GM12892 (cell line): ENCODE measurements at regions not wholly inside any gene's neighbourhood (a gene's known extent, or its start where the extent isn't known, plus 50 kb on each side); places are given as distances from the start of the nearest gene placed in this dataset.
A peak's percentile ranks its signal among the peaks of the same experiment; 100 is the strongest.

Source experiments
- DNase-seq: peaks from one replicate; pipeline ENCODE4 v3.0.0; 2011; ENCODE audit not compliant: insufficient read length
- FAIRE-seq: peaks from 2 replicates; lab custom pipeline; 2011; peaks lifted over from hg19 to GRCh38; lab: Jason Lieb, UNC
- POLR2A ChIP-seq: IDR thresholded peaks from 2 replicates; pipeline ENCODE4 v1.6.1; 2011; ENCODE audit warnings: low read depth, low read length, control low read depth
- POLR2AphosphoS5 ChIP-seq: IDR thresholded peaks from 2 replicates; pipeline ENCODE4 v1.6.1; 2011; ENCODE audit warnings: low read depth, low read length, control low read depth
- TAF1 ChIP-seq: IDR thresholded peaks from 2 replicates; pipeline ENCODE4 v1.6.1; 2011; ENCODE audit warnings: low read depth, mild to moderate bottlenecking, control low read depth, low read length, borderline replicate concordance

DNA sequence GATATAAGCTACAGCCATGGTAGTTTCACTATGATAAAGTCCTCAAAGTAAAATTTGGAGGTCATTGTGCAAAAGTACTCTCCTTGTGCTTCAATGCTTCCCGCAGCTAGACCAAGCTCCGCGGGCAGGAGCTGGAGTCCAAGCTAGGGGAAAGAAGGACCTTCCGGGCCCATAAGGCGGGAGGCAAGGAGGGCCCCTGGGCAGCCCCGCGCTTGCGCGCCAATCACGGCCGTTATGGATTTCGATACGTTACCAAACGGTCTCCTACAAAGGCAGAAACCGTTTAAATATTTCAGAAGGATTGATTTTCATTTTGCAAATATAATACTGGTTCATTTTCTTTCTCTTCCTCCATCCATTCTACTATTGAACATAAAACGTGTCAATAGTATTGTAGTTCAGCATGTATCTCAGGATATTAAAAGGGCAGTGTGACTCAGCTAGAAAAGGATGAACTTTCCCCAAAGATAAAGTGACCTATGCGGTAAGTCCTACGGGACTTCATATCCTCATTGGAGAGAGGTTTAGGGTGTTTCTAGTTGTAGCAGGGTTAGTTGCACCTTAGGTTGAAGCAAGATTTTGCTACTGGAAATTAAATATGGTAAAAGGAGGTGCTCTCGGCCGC lies 128.0 kb downstream of the KIF20B start:
- DNase-seq (no peak), FAIRE-seq (no peak)
- TF ChIP-seq TAF1: no peak
- TF ChIP-seq POLR2A: no peak
- no peak for TF ChIP-seq POLR2AphosphoS5

DNA sequence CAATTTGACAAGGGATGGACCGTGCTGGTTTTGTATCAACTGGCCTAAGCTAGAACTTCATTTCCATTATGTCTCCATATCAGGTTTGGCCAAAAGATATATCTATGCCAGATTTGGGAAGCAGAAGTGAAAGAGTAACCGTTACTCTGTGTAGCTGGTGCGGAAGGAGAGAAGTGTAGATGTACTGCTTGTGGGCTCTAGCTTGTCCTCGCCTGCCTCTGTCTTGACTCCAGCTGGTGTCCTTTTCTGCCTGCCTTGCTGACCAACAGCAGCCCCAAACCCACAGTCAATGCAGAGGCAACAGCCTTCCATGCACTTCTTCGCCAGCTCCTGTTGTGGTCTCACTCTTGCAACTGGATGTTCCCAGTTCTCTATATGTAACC lies 128.5 kb downstream of the KIF20B start:
- no peak for DNase-seq
- no peak for TF ChIP-seq TAF1
- no peak for TF ChIP-seq POLR2AphosphoS5
- no peak for TF ChIP-seq POLR2A
- FAIRE-seq: no peak

DNA sequence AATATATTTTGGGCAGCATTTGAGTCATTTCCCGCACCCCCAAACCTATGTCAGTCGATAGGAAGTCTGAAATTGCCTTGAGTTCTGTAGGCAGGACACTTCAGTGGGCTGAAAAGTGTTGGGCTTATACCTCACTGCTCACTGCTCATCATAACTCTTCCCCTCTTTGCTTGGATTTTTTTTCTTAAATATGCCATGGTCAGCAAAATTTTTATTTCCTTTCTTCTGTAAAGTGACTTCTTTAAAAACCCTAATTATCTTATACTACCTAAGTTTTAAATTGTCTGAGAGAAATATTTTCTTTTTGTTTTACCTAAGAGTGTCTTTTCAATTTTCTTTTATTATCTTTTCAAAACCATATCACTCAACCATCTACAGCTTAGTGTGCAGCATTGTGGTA lies 129.2 kb downstream of the KIF20B start:
- FAIRE-seq: no peak
- TF ChIP-seq TAF1 (no peak), POLR2A (no peak), POLR2AphosphoS5 (no peak)
- DNase-seq: no peak

DNA sequence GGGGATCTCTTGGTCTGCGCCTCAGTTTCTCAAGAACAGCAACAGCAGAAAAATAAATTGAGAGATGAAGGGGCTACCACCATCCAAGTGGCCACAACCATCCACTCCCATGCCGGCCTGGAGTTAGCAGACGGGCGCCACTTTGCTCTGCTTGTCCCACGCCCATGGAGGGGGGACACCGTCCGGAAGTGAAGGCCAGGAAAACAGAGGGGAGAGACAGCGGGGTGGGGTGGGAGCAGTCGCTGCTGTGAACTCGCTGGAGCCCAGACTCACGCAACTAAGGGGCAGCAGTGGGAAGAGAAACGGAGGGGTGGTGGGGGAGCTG lies 135.4 kb downstream of the KIF20B start:
- TF ChIP-seq POLR2A (no peak), POLR2AphosphoS5 (no peak), TAF1 (no peak)
- FAIRE-seq (no peak), DNase-seq (no peak)

DNA sequence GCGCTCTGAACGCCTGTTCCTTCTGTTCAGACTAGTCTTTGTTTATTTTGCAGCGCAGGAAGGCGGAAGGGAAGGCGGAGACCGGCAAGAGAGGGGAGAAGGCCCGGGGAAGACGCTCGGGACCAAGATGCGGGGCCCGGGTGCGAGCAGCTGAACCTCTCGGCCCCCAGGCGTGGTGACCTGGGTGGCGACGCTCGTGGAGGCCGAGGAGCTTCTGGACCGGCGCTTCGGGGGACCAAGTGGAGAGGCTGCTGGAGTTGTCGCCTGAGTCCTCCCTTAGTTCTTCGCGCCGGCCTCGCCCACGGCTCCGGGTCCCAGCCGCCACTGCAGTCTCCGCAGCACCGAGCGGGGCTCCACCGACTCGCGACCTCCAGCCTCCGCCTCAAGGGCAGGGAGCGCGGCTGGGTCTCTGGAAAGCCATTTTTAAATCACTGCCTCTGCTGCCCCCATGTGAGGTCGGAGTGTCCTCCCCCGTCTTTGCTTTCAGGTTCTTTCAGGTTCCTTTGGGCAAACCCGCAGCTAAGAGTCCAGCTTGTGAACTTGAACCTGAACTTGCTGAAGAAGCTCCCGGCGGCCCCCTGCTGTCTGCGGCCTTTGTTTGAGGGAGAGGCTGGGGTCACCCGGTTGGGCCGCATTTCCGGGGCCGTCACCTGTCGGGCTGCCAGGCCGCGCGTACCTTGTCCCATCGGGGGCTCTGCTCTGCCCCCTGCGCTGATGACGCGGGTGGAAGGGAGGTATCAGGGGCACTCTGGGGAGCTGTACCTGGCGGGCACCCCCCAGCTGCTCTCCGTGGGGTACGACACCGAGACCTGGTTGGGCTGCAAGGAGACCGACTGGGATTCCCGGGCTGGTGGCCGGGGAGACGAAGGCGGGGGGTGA lies 136.0 kb downstream of the KIF20B start:
- peak; percentile 16 for DNase-seq
- TF ChIP-seq POLR2A (no peak), POLR2AphosphoS5 (no peak), TAF1 (no peak)
- FAIRE-seq: peak; percentile 53

DNA sequence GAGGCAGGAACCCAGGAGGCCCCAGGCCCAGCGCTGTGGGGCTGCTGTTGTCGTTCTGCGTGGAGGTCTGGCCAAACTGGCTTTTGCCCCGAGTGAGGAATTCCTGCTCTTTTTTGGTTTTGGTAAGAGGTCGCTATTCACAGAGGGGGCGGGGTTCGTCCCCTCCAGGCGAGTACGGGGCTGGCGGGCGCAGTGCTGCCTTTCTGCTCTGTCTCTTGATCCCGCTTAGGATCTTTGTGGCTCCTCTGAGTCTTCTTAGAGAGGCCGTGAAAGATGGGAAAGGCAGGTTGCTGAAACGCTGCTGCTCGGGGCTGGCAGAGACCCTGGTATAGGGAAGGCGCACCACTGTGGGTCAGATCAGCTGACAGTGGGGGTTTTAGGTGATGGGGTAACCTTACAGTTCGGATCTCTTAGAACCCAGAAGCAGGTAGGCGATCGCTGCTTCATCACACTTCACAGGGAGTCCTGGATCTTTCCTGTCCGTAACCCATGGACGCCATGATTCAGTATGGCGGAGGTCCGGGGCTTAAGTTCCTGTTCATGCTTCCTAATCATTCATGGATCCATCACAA lies 136.7 kb downstream of the KIF20B start:
- FAIRE-seq (no peak), DNase-seq (no peak)
- TF ChIP-seq POLR2A (no peak), TAF1 (no peak), POLR2AphosphoS5 (no peak)

DNA sequence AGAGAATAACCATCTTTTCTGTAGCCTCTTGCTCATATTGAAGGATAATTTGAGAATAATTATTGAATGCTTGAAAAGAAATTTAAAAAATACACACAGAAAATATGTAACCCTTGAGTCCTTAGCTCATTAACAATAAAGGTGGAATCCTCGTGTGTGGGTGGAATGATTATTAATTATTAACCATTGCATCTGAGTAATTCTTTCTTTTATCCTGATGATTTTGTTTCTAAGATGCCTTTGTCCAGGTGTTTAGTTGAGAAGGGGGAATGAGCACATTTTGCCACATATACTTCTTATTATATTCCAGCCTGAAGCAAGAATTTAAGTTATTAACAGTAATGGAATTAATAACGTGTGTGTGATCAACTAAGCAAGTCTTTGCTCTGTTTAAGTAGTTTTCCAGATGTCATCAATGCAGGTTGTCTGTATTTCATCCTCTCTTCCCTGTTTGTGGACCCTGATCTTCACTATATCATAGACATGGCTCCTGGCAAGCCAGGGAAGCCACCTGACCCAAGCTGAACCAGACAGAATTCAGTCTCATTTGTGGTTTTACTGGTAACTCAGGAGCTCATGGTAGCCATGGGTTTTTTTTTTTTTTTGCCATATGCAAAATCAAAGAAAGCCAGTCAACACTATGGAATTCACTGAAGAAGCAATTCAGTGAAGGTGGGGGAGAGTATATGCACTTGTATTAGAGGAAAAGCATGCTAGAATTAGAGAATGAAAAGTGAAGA lies 144.3 kb downstream of the KIF20B start:
- TF ChIP-seq TAF1 (no peak), POLR2A (no peak), POLR2AphosphoS5 (no peak)
- no peak for FAIRE-seq
- DNase-seq: no peak

DNA sequence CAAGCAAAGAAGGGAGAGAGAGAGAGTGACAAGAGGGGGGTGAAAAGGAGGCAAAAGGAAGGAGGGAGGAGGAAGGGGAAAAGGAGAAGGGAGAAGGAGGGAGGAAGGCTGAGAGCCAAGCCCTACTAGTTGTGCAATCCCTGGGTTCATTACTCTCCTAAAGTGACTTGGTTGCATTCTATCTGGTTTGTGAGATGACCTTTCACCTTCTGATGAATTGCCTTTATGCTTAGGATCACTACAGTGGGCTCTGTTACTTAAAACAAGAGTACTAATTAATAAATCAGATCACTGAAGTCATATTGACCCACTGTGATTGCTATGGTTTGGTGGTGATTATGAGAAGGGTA lies 144.9 kb downstream of the KIF20B start:
- FAIRE-seq (no peak), DNase-seq (no peak)
- TF ChIP-seq POLR2A: no peak
- TF ChIP-seq POLR2AphosphoS5: no peak
- TF ChIP-seq TAF1: no peak

DNA sequence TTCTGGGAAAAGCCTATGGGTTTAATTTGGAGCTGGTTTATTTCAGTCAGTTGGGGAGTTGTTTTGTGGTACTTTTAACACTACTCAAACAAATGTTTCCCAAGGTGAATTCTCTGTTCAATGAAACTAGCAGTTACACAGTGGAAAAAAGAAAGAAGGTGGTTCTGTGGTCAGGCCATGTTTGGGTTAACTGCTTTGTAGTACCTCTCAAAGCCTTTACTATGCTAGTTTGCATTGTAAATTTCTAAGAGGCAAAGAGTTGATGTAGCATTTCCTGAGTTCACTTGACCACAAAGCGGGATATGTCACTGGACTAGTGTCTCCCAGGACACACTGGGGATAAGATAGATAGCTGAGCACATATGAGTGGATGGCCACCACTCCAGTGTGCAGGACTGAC lies 145.4 kb downstream of the KIF20B start:
- TF ChIP-seq POLR2AphosphoS5: no peak
- no peak for TF ChIP-seq TAF1
- no peak for TF ChIP-seq POLR2A
- FAIRE-seq (no peak), DNase-seq (no peak)

DNA sequence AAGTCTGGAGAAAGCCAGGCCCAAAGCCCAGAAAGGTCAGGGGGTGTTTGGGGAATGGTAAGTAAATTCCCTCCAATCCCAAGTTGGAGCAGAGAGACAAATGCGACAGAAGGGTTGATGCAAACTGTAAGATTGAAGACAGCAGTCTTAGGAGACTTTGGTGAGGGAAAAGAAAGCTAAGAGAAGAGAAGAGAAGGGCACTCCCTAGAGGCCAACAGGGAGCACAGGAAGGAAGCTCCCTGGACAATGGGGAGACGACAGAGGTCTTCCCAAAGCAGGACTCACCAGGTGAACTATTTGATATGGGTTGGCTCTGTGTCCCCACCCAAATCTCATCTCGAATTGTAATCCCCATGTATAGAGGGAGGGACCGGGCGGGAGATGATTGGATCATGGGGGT lies 151.5 kb downstream of the KIF20B start:
- TF ChIP-seq TAF1: no peak
- TF ChIP-seq POLR2A: no peak
- TF ChIP-seq POLR2AphosphoS5: no peak
- no peak for FAIRE-seq

DNA sequence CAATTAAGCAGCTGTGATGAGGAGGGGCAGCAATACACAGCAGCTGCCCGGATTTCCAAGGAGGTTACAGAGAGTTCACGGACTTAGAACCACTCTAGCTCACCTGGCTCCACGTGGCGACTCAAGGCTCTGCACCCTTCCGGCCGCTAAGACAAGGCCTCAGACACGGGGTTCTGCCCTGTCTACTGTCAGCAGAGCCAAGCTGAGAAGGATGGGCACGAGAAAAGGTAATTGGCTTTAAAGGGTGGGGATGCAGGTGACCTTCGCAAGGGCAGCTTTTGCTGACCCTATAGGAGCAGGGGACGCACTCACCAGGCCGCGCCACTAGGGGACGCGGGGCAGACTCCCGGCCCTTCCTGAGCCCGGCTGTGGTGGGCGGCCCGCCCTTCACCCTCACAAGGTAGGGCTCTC lies 152.4 kb downstream of the KIF20B start:
- FAIRE-seq (no peak), DNase-seq (no peak)
- TF ChIP-seq POLR2AphosphoS5 (no peak), TAF1 (no peak), POLR2A (no peak)

More for the DNA sequence above, 151.5 kb downstream of the KIF20B start:
- no peak for DNase-seq

DNA sequence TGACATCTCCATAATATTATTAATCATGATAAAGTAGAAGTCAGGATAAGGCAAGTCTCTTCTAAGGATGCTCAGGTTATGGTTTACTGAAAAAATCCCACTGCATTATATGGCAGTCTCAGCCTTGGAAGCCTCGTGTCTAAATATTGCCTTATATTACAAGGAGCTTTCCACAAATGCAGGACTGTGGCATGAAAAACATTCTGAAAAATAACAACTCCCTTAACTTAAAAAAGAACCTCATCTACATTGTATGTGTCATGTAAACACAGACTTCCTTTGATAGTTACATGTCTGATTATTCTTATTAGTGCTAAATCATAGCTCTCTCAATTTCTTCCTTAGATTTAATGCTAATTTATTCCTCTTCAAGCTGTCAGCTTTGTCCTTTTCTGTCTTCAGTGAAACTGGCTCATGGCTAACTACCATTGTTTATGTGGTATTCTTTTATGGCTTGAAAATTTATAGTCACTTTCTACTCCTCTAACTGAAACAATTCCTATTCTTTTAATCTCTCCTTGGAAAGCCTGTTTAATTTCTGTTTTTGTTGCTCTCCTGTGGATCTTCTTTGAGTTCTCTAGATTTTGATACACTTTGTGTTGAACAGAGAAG lies 156.1 kb downstream of the KIF20B start:
- TF ChIP-seq TAF1: no peak
- no peak for TF ChIP-seq POLR2A
- TF ChIP-seq POLR2AphosphoS5: no peak
- no peak for DNase-seq
- no peak for FAIRE-seq
